Activated CD8-positive, alpha-beta memory T cell treated with anti-CD3 and anti-CD28 coated beads, Interleukin-2, amount 50 U/mL, for 48 hours (primary cell): ENCODE measurements at regions not wholly inside any gene's neighbourhood (a gene's known extent, or its start where the extent isn't known, plus 50 kb on each side); places are given as distances from the start of the nearest gene placed in this dataset.

Experiments
- DNase-seq: peaks from one replicate; pipeline ENCODE4 v3.0.0-alpha.2; 2020

DNA sequence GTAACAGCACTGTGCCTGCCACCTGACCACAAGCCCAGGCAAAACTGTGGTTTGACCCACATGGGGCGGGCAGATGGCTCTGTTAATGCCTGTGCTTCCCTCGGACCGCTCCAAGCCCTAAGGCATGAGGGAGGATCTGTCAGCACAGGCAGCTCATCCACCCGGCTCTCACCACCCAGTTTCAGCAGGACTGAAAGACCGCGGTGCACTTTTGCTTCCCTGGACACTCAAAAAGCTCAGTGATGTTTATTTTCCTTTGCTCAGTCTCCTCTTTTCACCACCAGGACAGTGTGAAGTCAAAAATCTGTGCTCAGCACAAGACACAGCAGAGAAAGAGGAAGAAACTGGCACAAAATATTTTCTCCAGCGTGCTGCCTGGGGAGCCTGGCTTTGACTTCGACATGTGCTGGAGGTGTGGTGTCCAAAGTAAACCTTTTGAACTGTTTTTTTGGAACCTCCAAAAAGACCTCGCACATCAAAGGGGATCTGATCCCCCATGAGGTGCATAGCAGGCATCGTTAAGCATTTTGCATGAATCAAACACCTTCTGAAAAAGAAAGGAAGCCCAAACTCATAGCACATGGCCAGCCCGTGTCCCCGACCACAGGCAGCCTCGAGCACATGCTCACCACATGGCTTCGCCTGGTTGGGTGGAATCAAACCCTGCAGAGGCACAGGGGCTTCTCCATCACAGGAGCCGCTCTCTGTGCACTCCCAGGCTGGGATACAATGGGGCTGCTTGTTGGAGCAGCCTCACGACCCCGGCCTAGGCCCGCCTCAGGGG lies 441.7 kb upstream of the JARID2 start:
- DNase-seq, result no peak

DNA sequence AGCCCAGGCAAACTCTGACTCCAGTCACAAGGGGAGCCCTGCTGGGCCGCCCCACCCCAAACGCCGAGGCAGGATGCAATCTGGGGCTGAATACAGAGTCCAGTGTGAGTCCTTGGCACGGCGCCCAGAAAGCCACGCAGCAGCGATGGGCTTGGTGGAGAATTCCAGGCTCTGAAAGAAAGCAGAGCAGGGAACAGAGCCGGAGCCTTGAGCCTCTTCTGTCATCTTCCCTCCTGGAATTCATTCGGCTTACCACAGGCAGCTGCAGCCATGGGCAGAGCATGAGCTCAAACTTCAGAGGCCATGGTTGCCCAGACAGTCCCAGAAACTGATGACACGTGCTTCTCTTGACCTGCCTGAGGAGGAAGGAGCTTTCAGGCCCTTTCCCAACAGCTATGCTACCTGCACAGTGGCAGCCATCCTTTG lies 441.1 kb upstream of the JARID2 start:
- no peak for DNase-seq

DNA sequence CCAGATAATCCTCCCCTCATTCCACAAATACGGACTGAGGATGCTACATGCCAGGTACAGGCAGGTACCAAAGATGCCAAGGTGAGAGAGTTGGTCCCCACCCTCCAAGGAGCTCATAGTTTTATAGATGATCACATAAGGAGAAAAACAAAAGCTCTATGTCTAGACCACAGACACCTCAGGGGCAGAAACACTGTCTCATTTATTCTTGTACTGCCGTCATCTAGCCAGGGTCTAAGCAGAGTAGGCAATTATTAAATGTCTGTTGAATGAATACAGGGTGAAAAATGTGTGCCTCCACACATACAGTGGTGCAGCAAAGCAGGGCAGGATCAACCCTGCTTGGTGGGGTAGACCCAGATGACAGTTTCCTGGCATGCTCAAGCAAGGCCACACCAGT lies 439.8 kb upstream of the JARID2 start:
- DNase-seq, result no peak

DNA sequence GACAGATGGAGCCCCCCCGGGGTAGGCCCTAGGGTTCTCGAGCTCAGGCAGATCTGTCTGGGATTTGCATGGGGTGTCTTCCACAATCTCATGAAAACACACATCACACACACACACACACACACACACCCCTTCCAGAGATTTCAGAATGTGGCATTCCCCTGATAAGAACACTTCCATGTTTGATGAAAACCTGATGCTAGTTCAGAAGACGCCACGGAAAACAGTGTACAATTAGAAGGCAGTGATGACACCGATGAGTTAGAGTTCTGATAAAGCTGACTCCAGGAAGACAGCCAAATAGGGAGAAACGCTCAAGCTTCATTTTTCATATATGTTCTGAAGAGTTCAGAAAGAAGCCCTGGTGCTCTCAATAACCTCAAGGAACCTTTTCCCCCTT lies 438.7 kb upstream of the JARID2 start:
- no peak for DNase-seq

DNA sequence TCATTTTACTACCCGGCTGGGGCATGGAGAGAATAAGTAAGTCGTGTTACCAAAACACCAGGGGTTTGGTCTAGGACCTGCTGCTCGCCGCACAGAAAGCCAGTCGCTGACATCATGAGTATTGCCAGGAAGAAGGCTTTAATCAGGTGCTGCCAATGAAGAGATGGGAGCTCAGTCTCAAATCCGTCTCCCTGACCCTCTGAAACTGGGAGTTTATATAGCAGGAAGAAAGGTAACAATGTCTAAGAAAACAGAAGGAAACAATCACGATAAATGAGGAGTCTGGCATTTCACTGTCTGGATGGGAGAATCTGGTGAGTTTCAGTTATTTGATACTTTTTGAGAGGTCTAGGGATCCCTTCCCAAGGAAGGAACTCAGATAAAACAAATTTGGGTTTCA lies 437.9 kb upstream of the JARID2 start:
- no peak for DNase-seq

DNA sequence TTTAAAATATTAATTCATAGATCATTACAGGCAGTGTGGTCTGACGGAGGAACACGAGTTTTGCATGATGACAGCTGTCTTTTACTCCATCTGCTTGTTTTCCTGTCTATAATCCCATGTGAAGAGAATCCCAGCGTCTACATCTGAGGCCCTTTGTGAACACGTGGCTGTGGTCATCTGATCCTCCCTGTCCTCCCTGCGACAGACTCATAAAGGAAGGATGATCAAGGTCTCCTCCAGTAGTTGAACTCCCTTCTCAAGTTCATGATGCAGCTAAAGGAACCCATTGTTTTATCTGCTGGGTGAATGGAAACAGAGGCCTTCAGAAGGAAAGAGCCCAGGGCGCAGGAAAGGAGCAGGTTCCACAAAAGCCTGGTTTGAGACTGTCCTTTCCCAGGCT lies 435.8 kb upstream of the JARID2 start:
- no peak for DNase-seq

DNA sequence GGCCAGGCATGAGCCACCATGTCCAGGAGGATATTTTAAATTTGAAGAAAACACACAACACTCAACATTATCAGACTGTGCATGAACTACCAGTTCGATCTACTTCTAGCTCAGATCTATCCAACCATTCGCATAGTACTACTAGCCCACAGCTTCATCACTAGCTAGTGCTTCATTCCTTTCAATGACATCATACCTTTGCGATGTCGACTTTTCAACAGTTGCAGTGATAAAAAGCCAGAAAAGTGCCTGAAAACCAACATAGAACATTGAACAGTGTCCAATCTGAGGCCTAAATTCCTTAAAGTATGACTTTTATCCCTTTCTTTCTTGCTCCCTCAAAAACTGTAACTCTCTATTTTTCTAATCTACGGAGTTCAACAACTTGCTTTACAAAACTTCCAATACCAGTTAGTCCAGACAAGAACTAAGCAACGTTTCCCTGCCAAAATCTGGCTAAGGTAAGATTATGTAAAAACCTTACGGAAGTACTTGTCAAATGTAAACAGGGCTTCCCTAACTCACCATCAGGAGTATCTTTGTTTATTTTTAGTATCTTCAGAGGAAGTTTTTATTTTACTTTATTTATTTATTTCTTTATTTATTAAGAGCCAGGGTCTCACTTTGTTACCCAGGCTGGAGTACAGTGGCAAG lies 434.0 kb upstream of the JARID2 start:
- DNase-seq, result no peak

DNA sequence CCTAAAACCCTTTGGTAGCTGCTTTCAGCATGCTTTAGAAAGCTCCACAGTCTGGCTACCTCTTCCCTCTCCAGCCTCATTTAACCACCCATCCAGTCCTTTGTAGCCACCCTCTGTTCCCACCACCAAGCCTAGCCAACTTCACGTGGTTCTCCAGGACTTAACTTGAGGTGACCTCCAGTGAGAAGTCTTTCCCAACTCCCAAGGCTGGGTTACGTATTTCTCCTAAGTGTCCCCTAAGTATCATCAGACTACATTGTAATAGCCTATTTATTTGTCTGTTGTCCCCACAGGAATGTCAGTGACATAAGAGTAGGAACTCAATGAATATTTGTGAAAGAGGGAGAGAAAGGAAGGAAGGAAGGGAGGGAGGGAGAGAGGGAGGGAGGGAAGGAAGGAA lies 431.9 kb upstream of the JARID2 start:
- no peak for DNase-seq

DNA sequence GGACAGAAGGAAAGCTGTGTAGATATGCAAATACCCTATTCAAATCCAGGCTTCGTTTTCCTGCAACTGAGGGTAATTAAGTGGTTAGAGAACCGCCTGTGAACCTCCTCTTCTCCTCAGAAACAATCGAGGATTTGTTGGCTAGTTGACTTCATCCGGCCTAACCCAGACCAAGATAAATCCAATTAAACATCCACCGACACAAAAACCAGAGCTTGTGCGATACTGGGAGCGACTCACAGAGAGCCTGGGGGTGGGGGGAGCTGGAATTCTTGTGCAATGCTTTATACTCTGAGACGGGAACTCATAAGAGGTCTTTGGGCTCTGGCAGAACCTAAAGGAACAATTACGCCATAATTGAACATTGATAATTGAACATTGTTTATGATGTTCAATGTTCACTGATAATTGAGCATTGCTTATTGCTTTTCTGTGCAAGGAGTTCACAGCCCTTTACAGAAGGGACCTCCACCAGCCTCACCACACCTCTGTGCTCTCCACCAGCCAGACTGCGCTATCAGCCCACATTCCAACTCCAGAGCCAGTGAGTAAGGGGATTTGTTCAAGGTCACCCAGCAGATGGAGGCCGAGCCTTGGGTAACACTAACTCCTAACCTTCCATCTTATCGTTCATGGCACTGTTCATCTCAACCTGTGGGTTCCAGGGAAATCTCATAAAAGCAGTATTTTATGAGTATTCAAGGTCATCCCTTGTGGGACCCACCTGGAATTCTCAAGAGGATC lies 429.6 kb upstream of the JARID2 start:
- DNase-seq, result no peak

DNA sequence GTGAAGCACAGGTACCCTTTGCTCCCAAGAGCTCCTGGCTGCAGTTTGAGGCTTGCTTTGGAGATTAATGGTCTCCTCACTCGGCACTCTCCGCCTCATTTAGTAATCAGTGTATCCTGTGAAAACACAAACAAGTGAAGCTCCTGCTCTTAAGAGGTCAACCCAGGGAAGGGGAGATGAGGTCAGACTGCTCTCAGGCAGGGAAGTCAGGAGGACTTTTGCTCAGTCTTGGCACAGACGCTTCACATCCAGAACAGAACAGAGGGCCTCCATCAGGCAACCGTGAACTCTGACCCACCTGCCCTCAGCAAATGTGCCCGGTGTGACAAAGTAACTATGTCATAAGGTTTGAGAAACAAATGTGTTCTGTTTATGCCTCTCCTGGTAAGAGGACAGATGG lies 428.8 kb upstream of the JARID2 start:
- DNase-seq, result no peak

DNA sequence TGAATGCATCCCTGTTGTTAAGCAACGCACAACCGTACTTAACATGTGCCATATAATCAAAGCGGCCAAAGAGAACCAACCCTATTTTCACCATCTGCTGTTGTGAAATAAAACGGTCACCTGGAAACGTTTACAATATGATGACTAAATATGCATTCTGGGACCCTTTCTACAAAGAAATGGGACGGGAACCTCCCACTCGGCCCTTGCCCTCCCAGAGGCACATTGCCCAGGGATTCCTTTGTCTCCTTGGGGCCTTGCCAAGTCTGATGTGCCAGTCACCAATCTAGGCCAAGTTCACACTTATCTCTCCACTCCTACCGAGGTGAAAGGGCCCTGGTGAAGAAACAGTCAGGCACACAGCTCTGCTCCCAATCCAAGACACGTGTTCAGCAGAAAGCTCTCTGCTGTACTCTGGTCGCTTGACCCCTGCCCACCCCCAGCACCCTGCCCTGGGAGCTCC lies 427.4 kb upstream of the JARID2 start:
- DNase-seq, result no peak

DNA sequence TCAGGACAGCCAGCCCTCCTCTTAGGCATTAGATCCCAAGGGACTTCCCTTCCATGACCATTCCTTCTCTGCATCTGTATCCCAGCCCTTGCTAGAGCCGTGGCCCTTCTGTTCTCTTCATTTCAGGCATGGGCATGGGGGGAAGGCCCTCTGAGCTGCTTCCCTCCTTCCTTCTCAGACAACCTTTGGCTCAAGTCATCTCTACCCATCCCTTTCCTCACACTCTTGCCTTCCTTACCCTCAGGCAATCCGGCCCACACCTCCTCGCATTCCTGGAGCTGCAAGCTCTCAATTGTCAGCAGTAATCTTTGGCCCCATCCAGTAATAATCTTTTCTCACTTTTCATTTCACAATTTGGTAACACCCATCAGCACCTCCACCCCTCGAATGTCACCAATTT lies 426.9 kb upstream of the JARID2 start:
- DNase-seq, result no peak

DNA sequence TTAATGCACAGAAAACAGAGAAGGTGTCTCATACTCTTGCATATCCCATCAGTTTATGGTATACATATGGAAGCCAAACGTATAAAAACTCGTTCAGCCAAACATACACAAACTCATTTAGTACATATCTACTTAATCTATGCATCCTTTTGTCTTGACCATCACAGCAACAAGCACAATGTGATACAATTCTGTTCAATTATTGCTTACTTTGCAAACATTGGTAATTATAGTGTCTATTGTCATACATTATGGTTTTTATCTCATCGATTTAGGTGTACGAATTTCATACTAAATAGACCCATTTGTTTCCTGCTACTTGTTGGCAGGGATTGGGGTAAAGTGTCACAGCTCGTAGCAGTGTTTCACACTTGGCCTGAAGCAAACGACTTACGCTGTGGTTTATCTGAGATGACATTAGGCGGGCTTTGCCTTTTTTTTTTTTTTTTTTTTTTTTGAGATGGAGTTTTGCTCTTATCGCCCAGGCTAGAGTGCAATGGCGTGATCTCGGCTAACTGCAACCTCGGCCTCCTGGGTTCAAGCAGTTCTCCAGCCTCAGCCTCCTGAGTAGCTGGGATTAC lies 425.9 kb upstream of the JARID2 start:
- DNase-seq, result no peak

DNA sequence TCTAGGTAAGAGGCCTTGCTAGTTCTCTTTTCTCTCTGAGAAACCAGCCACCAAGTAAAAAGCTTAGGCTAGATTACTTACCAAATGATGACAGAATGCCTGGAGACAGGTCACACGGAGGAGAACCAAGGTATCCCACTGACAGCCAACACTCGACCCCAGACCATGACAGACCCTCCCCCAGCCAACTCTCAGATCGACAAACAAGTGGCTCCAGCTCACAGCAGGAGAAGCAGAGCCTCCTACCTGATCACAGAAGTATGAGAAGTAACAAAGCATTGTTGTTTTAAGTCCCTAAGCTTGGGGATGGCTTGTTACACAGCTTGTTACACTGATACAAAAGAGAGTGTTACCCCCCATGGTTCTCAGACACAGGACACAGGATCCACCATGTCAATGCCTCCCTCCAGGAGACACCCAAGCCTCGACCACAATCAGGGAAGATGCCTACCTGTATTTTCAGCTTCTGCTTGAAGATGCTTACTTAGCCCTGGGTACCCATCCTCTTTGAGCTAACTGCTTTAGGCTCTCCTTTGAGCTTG lies 423.8 kb upstream of the JARID2 start:
- DNase-seq, result no peak

DNA sequence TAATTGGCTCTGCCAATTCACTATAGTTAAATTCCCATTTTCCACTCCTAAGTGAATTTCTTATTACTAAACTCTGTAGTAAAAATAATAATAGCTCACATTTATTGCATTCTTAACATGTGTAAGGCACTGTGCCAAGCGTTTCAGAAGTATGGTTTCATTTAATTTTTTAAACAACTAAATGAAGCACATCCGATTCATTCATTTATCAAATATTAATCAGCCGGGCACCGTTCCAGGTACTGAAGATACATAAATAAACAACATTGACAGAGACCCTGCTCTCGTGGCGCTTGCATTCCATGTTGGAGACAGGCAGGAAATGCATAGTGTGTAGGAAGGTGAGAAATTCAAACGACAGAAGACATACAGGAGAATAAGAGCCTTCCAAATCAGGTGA lies 423.2 kb upstream of the JARID2 start:
- no peak for DNase-seq

DNA sequence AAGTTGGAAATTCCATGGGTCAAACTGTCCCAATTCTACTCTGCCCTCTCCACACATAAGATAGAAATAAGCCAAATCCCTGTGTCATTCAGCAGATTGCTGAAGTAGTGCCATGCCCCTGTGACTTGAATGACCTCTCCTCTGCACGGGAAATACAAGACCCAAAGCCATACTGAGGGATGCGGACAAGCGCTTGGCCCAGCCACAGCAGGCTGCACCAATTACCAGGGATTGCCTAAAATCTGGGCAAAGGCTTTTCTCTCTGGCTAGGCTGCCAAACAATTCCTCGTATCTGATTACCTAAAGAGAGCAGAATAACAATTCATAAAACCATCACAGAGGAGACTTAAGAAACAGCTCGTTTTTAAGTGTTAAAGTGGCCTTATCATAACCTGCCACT lies 421.8 kb upstream of the JARID2 start:
- no peak for DNase-seq

DNA sequence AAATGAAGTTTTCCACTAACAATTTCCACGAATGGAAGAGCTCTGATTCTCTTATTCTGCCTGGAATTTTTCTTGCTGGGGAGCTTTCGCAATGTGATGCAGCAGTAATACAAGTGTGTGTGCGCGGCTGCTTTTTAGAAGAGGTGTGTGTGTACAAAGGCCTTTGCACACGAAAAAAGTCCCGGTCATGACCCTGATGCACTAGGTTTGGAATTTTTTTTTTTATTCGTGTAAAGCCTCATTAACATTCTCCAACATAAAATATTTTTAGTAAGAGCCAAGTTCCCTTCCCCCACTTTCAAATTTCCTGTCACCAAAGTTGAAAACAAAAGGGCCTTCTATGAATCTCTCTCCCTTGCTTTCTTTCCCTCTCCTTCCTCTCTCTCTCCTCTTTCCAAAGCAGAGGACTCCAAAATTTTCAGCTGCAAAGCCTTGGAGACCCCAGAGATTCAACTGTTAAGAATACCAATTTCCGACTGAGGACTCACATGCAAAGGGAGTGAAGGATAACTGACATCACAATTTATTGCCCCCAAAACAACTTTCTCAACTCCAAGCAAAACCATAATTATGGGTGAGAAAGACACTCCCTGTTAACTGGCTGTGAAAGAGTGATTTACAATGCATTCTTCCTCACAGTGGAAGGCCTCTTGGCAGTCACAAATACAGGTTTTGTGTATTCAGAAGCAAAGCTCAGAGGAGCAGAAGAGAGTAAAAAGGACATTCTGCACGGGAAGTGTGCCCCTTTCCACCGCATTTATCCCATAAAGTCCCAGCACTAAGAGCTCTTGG lies 421.2 kb upstream of the JARID2 start:
- no peak for DNase-seq

DNA sequence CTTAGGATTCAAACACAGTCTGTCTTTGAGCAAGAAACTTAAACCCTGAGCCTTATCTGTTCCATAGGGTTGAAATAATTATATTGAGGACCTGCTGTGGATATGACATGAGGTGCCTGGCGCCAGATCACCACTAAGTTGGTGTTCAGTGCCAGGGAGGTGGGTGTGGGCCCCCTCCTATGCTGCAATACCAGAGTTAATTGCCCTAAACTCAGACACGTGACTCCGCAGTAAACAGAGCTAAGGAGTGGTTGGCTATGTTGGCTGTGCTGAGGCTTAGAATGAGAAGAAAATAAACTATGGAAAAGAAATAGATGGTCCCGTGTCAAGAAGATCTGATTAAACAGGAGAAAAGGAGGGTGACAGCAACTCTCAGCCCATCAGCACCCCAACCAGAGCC lies 419.4 kb upstream of the JARID2 start:
- DNase-seq, result no peak

DNA sequence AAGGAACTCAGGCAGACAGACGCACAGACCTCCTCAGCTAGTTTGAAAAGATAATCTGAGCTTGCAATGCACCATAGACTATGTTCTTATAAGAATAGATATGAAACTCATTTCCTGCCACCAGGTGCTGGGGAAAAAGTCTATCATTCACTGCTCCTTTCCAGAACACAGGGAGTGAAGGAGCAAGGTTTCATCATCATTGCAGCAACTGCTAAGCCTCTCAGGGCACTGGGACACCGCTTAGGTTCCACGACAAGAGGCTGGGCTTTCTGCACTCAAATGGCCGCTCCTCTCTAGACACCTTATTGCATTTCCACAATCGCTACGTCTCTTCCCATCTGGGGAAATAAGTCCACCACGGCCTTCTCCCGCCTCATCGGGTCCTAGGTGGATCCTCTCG lies 418.5 kb upstream of the JARID2 start:
- no peak for DNase-seq

DNA sequence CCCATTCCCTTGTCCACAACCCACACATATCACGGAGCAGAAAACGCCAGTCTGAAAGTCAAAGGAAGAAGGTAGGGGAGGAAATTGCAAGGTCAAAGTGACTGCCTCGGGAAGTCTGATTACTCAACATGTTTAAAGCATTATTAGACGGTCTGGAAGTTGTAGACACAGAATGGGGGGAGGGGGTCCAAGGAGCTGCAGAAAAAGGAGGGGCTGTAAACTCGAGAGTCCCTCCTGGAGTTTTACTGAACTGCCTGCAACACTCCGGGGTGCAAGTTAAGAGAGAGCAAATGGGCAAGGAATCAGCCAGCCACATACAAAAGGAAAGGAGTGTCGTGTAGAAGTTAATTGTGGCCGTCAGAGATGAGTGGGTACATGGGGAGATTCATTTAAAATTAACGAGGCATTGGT lies 417.7 kb upstream of the JARID2 start:
- DNase-seq, result no peak

DNA sequence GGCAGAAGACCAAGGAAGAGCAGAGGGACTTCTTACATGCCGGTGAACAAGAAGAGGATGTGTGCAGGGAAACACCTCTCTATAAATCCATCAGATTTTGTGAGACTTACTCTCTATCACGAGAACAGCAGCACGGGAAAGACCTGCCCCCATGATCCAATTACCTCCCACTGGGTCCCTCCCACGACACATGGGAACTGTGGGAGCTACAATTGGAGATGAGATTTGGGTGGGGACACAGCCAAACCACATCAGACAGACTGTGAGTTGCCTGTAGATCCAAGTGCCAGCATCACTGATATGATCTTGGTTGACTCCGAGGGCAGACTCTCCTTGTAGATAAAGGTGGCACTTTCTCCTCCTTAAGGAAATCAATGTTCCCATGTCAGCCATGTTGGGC lies 414.8 kb upstream of the JARID2 start:
- DNase-seq, result no peak

DNA sequence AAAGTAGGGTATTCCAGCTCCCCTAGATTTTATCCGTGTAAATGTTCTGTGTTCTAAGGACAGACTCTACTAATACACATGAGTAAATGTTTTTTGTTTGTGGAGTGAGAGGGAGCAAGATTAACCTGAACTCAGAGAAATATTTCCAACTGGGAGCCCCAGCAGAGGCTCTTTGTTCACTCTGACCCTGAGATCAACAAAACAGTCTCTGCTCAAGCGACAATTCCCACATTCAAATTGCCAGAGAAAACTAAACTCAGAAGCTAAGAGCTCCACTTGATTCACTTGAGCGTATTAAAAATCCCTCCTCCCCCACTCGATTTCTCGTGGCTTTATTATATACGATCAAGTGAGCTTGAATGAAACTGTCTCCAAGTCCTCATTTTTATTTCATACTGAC lies 413.9 kb upstream of the JARID2 start:
- DNase-seq, result no peak

DNA sequence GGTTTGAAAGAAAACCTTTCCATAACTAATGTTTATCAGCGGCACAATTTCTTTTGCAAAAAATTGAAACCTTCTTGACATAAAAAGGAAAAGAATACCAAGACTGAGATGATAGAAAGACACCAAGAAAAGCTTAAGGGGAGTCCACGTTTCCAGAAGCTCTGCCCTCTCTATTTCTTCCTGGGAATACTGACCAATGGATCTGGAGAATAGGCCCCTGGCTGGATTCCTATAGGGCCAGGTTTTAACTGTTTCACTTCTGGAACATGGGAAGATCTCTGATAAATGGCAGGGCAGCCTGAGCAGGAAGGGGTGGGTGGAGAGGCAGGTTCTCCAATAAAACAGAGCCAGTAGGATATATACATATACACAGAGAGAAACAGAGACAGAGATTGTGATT lies 413.4 kb upstream of the JARID2 start:
- no peak for DNase-seq
